ENCODE measurements at regions not wholly inside any gene's neighbourhood (a gene's known extent, or its start where the extent isn't known, plus 50 kb on each side); places are given as distances from the start of the nearest gene placed in this dataset.

DNA sequence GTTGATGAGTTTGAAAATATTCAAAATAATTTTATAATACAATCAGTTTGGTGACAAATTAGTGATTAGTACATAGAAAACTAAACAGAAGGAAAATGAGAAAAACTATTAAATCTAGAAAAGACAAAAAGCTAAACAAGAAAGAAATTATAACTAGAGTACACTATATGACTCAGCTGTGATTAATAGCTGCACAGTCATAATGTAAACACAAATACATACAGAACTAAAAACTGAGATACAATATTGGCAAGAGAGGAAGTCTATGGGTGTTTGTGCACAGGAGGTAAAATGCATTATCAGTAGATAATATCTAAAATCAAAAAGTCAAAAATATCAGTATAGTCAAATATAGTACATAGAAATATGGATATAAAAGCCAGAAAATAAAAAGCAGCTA, 80.7 kb upstream of the PCSK6 start:
- no peaks in the 10 kb centered on the region for H3K27me3 ChIP-seq (replicated peaks; ENCODE audit: control insufficient read depth, insufficient read depth, low read length)

DNA sequence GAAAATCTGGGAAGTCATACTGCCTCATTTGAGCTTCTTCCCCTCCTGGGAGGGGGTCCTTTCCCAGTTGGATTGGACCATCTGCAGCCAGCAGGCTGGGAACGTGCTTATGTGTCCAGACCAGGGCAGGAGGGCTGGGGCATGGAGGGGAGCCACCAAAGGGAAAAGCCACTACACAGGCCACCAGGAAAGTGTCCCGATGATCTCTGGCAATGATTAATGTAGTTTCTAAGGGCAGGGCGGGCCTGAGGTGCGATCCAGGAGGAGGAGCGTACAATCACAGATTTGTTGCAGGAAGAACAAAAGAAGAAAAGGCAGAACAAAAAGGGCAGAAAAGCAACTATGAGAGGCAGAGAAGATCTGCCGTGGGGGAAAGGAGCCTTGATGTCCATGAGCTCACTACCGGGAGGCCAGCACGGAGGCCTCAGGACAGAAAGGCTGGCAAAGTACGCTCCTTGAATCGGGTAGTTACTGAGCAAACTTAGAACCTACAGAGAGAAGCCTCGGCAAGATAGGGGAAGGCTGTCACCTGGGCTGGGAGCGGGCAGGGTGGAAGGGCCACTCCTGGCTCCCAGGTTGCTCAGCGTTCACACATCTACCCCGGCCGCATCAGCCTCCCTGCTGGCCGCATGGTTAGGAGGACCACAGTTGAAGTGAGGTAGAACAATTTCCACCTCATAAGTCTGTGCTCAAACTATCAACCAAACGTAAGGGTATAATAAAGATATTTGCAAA, 79.5 kb upstream of the PCSK6 start:
- CTCF ChIA-PET = no interaction called here
- no TSS peak for BruUV-seq (replicated peaks)
- POLR2A ChIA-PET = no interaction called here
- H3K36me3 Mint-ChIP-seq (ENCODE audit: insufficient read depth, unreplicated experiment) = no peaks in the 10 kb centered on the region
- no peak overlapping the region for H3K27ac Mint-ChIP-seq (ENCODE audit: unreplicated experiment)
- intact Hi-C loops (cut with micrococcal nuclease; ENCODE audit: unreplicated experiment) = no loop called here
- H3K4me3 Mint-ChIP-seq (ENCODE audit: unreplicated experiment) = no peak overlapping the region
- H3K9me3 Mint-ChIP-seq (ENCODE audit: unreplicated experiment) = no peaks in the 10 kb centered on the region
- DNase-seq = no peak
- Histone ChIP-seq H3K4me1 (no peaks in the 10 kb centered on the region), H3K27me3 (replicated peaks; ENCODE audit: control insufficient read depth, insufficient read depth, low read length) (no peaks in the 10 kb centered on the region), H3K4me3 (ENCODE audit: low read depth, low read length) (no peak overlapping the region), H3K36me3 (ENCODE audit: control insufficient read depth, insufficient read depth, low read length) (no peaks in the 10 kb centered on the region), H3K9me3 (no peaks in the 10 kb centered on the region)
- TF ChIP-seq, protein P1, sequence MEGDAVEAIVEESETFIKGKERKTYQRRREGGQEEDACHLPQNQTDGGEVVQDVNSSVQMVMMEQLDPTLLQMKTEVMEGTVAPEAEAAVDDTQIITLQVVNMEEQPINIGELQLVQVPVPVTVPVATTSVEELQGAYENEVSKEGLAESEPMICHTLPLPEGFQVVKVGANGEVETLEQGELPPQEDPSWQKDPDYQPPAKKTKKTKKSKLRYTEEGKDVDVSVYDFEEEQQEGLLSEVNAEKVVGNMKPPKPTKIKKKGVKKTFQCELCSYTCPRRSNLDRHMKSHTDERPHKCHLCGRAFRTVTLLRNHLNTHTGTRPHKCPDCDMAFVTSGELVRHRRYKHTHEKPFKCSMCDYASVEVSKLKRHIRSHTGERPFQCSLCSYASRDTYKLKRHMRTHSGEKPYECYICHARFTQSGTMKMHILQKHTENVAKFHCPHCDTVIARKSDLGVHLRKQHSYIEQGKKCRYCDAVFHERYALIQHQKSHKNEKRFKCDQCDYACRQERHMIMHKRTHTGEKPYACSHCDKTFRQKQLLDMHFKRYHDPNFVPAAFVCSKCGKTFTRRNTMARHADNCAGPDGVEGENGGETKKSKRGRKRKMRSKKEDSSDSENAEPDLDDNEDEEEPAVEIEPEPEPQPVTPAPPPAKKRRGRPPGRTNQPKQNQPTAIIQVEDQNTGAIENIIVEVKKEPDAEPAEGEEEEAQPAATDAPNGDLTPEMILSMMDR (IDR thresholded peaks at IDR 0.05; ENCODE audit: insufficient read depth in 1 of 2, low read depth in 1 of 2, low read length in 1 of 2, severe bottlenecking in 1 of 2, unreplicated experiment in 1 of 2) = no peak
- no peaks in the 10 kb centered on the region for H3K4me1 Mint-ChIP-seq (ENCODE audit: low read depth, unreplicated experiment)
- no peaks in the 10 kb centered on the region for H3K27me3 Mint-ChIP-seq (ENCODE audit: insufficient read depth, unreplicated experiment)

More for the DNA sequence above, 80.7 kb upstream of the PCSK6 start:
- ChIA-PET POLR2A (no interaction called here), CTCF (no interaction called here)
- Mint-ChIP-seq H3K27ac (ENCODE audit: unreplicated experiment) (no peak overlapping the region), H3K9me3 (ENCODE audit: unreplicated experiment) (no peaks in the 10 kb centered on the region), H3K36me3 (ENCODE audit: insufficient read depth, unreplicated experiment) (no peaks in the 10 kb centered on the region), H3K4me1 (ENCODE audit: low read depth, unreplicated experiment) (no peaks in the 10 kb centered on the region), H3K4me3 (ENCODE audit: unreplicated experiment) (no peak overlapping the region), H3K27me3 (ENCODE audit: insufficient read depth, unreplicated experiment) (no peaks in the 10 kb centered on the region)
- no TSS peak for BruUV-seq (replicated peaks)
- Histone ChIP-seq H3K36me3 (ENCODE audit: control insufficient read depth, insufficient read depth, low read length) (no peaks in the 10 kb centered on the region), H3K4me1 (no peaks in the 10 kb centered on the region; the same call in 1 of the 2 replicates), H3K9me3 (no peaks in the 10 kb centered on the region), H3K4me3 (ENCODE audit: low read depth, low read length) (no peak overlapping the region)
- intact Hi-C loops (cut with micrococcal nuclease; ENCODE audit: unreplicated experiment) = no loop called here
- DNase-seq = no peak
- TF ChIP-seq, protein P1 (IDR thresholded peaks at IDR 0.05; ENCODE audit: insufficient read depth in 1 of 2, low read depth in 1 of 2, low read length in 1 of 2, severe bottlenecking in 1 of 2, unreplicated experiment in 1 of 2) = no peak

DNA sequence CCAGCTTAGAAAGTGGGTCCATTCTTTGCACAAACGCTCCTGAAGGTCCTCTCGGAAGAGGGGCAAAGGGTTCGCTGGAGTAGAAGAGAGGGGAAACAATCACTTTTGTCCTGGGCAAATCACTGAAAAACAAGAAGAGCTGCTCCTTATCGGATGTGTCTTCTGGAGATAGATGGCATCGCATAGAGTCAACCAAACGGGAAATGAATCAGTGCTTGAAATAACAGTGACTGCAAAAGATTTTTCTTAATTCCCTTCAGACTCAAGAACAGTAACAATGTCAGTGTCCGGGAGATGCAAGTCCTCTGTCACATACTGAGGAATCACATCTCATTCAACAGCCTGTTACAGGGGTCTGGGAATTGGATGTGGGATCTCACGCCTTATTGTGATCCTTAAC, 78.8 kb upstream of the PCSK6 start:
- Mint-ChIP-seq H3K9me3 (ENCODE audit: unreplicated experiment) (no peaks in the 10 kb centered on the region), H3K27ac (ENCODE audit: unreplicated experiment) (no peak overlapping the region), H3K4me3 (ENCODE audit: unreplicated experiment) (no peak overlapping the region), H3K4me1 (ENCODE audit: low read depth, unreplicated experiment) (no peaks in the 10 kb centered on the region), H3K27me3 (ENCODE audit: insufficient read depth, unreplicated experiment) (no peaks in the 10 kb centered on the region), H3K36me3 (ENCODE audit: insufficient read depth, unreplicated experiment) (no peaks in the 10 kb centered on the region)
- ChIA-PET CTCF (no interaction called here), POLR2A (no interaction called here)
- Histone ChIP-seq H3K27me3 (replicated peaks; ENCODE audit: control insufficient read depth, insufficient read depth, low read length) (no peaks in the 10 kb centered on the region), H3K4me1 (no peaks in the 10 kb centered on the region), H3K36me3 (ENCODE audit: control insufficient read depth, insufficient read depth, low read length) (no peaks in the 10 kb centered on the region), H3K9me3 (no peaks in the 10 kb centered on the region), H3K4me3 (ENCODE audit: low read depth, low read length) (no peak overlapping the region)
- TF ChIP-seq, protein P1 (IDR thresholded peaks at IDR 0.05; ENCODE audit: insufficient read depth in 1 of 2, low read depth in 1 of 2, low read length in 1 of 2, severe bottlenecking in 1 of 2, unreplicated experiment in 1 of 2) = no peak
- intact Hi-C loops (cut with micrococcal nuclease; ENCODE audit: unreplicated experiment) = no loop called here
- BruUV-seq (replicated peaks) = no TSS peak
- DNase-seq = no peak

Data from Caco-2 (cell line).